ENCODE measurements at regions not wholly inside any gene's neighbourhood (a gene's known extent, or its start where the extent isn't known, plus 50 kb on each side); places are given as distances from the start of the nearest gene placed in this dataset.

- no peak for DNase-seq (ENCODE audit: low read depth, low spot score)
These were observed 410.2 kb upstream of the MAP3K7 start for GRCh38 chr6:90997076-90997475.

GRCh38 chr6:90993770-90994169 is 406.9 kb upstream of the MAP3K7 start:
- DNase-seq (ENCODE audit: low read depth, low spot score), result no peak

- no peak for DNase-seq (ENCODE audit: low read depth, low spot score)
These were observed 402.9 kb upstream of the MAP3K7 start for GRCh38 chr6:90989763-90990162.

GRCh38 chr6:90984066-90984465 is 397.2 kb upstream of the MAP3K7 start:
- no peak for DNase-seq (ENCODE audit: low read depth, low spot score)

GRCh38 chr6:90983462-90983861 is 396.6 kb upstream of the MAP3K7 start:
- no peak for DNase-seq (ENCODE audit: low read depth, low spot score)

- DNase-seq (ENCODE audit: low read depth, low spot score), result no peak
These were observed 395.7 kb upstream of the MAP3K7 start for GRCh38 chr6:90982581-90982980.

GRCh38 chr6:90982051-90982450 is 395.2 kb upstream of the MAP3K7 start:
- no peak for DNase-seq (ENCODE audit: low read depth, low spot score)

- no peak for DNase-seq (ENCODE audit: low read depth, low spot score)
These were observed 391.2 kb upstream of the MAP3K7 start for GRCh38 chr6:90978046-90978445.

- DNase-seq (ENCODE audit: low read depth, low spot score), result no peak
These were observed 390.6 kb upstream of the MAP3K7 start for GRCh38 chr6:90977513-90977912.

GRCh38 chr6:90976341-90976740 is 389.5 kb upstream of the MAP3K7 start:
- DNase-seq (ENCODE audit: low read depth, low spot score), result no peak

GRCh38 chr6:90975741-90976140 is 388.9 kb upstream of the MAP3K7 start:
- no peak for DNase-seq (ENCODE audit: low read depth, low spot score)

GRCh38 chr6:90973188-90973587 is 386.3 kb upstream of the MAP3K7 start:
- no peak for DNase-seq (ENCODE audit: low read depth, low spot score)

GRCh38 chr6:90970672-90971071 is 383.8 kb upstream of the MAP3K7 start:
- DNase-seq (ENCODE audit: low read depth, low spot score), result no peak

GRCh38 chr6:90967471-90967870 is 380.6 kb upstream of the MAP3K7 start:
- DNase-seq (ENCODE audit: low read depth, low spot score), result no peak

- no peak for DNase-seq (ENCODE audit: low read depth, low spot score)
These were observed 373.5 kb upstream of the MAP3K7 start for GRCh38 chr6:90960324-90960723.

GRCh38 chr6:90955246-90955645 is 368.4 kb upstream of the MAP3K7 start:
- DNase-seq (ENCODE audit: low read depth, low spot score), result no peak

GRCh38 chr6:90953405-90954161 is 366.7 kb upstream of the MAP3K7 start:
- DNase-seq (ENCODE audit: low read depth, low spot score), result no peak

- DNase-seq (ENCODE audit: low read depth, low spot score), result no peak
These were observed 365.3 kb upstream of the MAP3K7 start for GRCh38 chr6:90952176-90952575.

- no peak for DNase-seq (ENCODE audit: low read depth, low spot score)
These were observed 361.7 kb upstream of the MAP3K7 start for GRCh38 chr6:90948540-90948939.

- DNase-seq (ENCODE audit: low read depth, low spot score), result no peak
These were observed 360.6 kb upstream of the MAP3K7 start for GRCh38 chr6:90947184-90948064.

GRCh38 chr6:90941885-90942284 is 355.0 kb upstream of the MAP3K7 start:
- DNase-seq (ENCODE audit: low read depth, low spot score), result no peak

GRCh38 chr6:90940812-90941481 is 354.1 kb upstream of the MAP3K7 start:
- DNase-seq (ENCODE audit: low read depth, low spot score), result peak; percentile 4
